ENCODE measurements at regions not wholly inside any gene's neighbourhood (a gene's known extent, or its start where the extent isn't known, plus 50 kb on each side); places are given as distances from the start of the nearest gene placed in this dataset.
A peak's percentile ranks its signal among the peaks of the same experiment; 100 is the strongest.

GRCh38 chr11:88231894-88232482 is 56.7 kb upstream of the RAB38 start:
- Histone ChIP-seq H3K27me3 (no peaks in the 10 kb centered on the region), H3K36me3 (no peaks in the 10 kb centered on the region), H3K4me1 (no peaks in the 10 kb centered on the region), H3K4me3 (no peak overlapping the region), H3K9me3 (peaks cover 0 to 15% (median 9%) of the 10 kb centered on the region in 4 donors), H3K27ac (replicated peaks in 1 of 4) (no peak overlapping the region)
- intact Hi-C loops (cut with DNase I): loop anchor here (2.0 kb wide), 1 partner anchor 313 kb away; no protein-coding TSS in a partner anchor
- DNase-seq (ENCODE audit: extremely low spot score): no peak
- WGBS: 40% methylated on average over 5 of the region's 5 CpGs
- TF ChIP-seq POLR2A (IDR thresholded peaks at IDR 0.05; ENCODE audit: low read depth): no peak
- no peak for TF ChIP-seq POLR2AphosphoS5 (IDR thresholded peaks at IDR 0.05)
- TF ChIP-seq, protein P1, sequence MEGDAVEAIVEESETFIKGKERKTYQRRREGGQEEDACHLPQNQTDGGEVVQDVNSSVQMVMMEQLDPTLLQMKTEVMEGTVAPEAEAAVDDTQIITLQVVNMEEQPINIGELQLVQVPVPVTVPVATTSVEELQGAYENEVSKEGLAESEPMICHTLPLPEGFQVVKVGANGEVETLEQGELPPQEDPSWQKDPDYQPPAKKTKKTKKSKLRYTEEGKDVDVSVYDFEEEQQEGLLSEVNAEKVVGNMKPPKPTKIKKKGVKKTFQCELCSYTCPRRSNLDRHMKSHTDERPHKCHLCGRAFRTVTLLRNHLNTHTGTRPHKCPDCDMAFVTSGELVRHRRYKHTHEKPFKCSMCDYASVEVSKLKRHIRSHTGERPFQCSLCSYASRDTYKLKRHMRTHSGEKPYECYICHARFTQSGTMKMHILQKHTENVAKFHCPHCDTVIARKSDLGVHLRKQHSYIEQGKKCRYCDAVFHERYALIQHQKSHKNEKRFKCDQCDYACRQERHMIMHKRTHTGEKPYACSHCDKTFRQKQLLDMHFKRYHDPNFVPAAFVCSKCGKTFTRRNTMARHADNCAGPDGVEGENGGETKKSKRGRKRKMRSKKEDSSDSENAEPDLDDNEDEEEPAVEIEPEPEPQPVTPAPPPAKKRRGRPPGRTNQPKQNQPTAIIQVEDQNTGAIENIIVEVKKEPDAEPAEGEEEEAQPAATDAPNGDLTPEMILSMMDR (IDR thresholded peaks at IDR 0.05): peak; percentile 46 to 68 (median 47)
- TF ChIP-seq EP300 (IDR thresholded peaks at IDR 0.05): no peak

DNA sequence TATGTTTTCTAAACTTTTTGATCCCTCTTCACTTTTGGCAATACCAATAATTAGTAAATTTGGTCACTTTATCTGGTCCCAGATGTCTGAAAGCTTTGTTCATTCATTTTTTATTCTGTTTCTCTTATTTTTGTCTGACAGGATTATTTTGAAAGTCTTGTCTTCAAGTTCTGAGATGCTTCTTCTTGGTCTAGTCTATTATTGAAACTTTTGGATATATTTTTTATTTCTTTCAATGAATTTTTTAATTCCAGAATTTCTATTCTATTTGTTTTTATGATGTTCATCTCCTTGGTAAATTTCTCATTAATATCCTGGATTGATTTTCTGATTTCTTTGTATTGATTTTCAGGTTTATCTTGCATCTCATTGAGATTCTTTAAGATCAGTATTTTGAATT is 54.1 kb upstream of the RAB38 start:
- Histone ChIP-seq H3K9me3 (peaks cover 0 to 24% (median 16%) of the 10 kb centered on the region in 4 donors), H3K27ac (replicated peaks in 1 of 4) (no peak overlapping the region), H3K27me3 (no peaks in the 10 kb centered on the region), H3K36me3 (no peaks in the 10 kb centered on the region), H3K4me1 (no peaks in the 10 kb centered on the region), H3K4me3 (no peak overlapping the region)
- TF ChIP-seq POLR2AphosphoS5 (IDR thresholded peaks at IDR 0.05): no peak
- no peak for TF ChIP-seq EP300 (IDR thresholded peaks at IDR 0.05)
- no peak for TF ChIP-seq POLR2A (IDR thresholded peaks at IDR 0.05; ENCODE audit: low read depth)
- TF ChIP-seq, protein P1 (IDR thresholded peaks at IDR 0.05): no peak
- no peak for DNase-seq (ENCODE audit: extremely low spot score)
- intact Hi-C loops (cut with DNase I): no loop called here
